NCI-H1048 (cell line): ENCODE measurements at regions not wholly inside any gene's neighbourhood (a gene's known extent, or its start where the extent isn't known, plus 50 kb on each side); places are given as distances from the start of the nearest gene placed in this dataset.

ENCODE experiments used
- DNase-seq: peaks from one replicate; lab custom pipeline; 2025; lab: John Stamatoyannopoulos, UW

- no peak for DNase-seq
Measured at GRCh38 chr2:145595296-145595695, 1075.4 kb upstream of the ZEB2 start.

- no peak for DNase-seq
Measured at GRCh38 chr2:145593991-145594614, 1074.2 kb upstream of the ZEB2 start.

- no peak for DNase-seq
Measured at GRCh38 chr2:145593280-145593679, 1073.4 kb upstream of the ZEB2 start.

GRCh38 chr2:145592361-145592760 lies 1072.4 kb upstream of the ZEB2 start:
- no peak for DNase-seq

GRCh38 chr2:145591109-145591809 lies 1071.3 kb upstream of the ZEB2 start:
- no peak for DNase-seq

- DNase-seq, result no peak
Measured at GRCh38 chr2:145587922-145588321, 1068.0 kb upstream of the ZEB2 start.

GRCh38 chr2:145584353-145584752 lies 1064.4 kb upstream of the ZEB2 start:
- DNase-seq, result no peak

GRCh38 chr2:145573608-145574007 lies 1053.7 kb upstream of the ZEB2 start:
- DNase-seq, result no peak

- no peak for DNase-seq
Measured at GRCh38 chr2:145572238-145572637, 1052.3 kb upstream of the ZEB2 start.

- DNase-seq, result no peak
Measured at GRCh38 chr2:145569108-145569507, 1049.2 kb upstream of the ZEB2 start.

- no peak for DNase-seq
Measured at GRCh38 chr2:145563741-145564615, 1044.1 kb upstream of the ZEB2 start.

- no peak for DNase-seq
Measured at GRCh38 chr2:145561152-145561551, 1041.2 kb upstream of the ZEB2 start.

GRCh38 chr2:145558617-145559350 lies 1038.9 kb upstream of the ZEB2 start:
- no peak for DNase-seq

- DNase-seq, result no peak
Measured at GRCh38 chr2:145555360-145555759, 1035.4 kb upstream of the ZEB2 start.

GRCh38 chr2:145551686-145552085 lies 1031.8 kb upstream of the ZEB2 start:
- peak; percentile 80 for DNase-seq

- DNase-seq, result no peak
Measured at GRCh38 chr2:145548479-145548878, 1028.6 kb upstream of the ZEB2 start.

GRCh38 chr2:145547620-145548019 lies 1027.7 kb upstream of the ZEB2 start:
- DNase-seq, result no peak

GRCh38 chr2:145546091-145546490 lies 1026.2 kb upstream of the ZEB2 start:
- DNase-seq, result no peak

- DNase-seq, result no peak
Measured at GRCh38 chr2:145543856-145544255, 1023.9 kb upstream of the ZEB2 start.

- DNase-seq, result no peak
Measured at GRCh38 chr2:145543155-145543554, 1023.2 kb upstream of the ZEB2 start.

GRCh38 chr2:145541028-145541427 lies 1021.1 kb upstream of the ZEB2 start:
- no peak for DNase-seq

GRCh38 chr2:145538661-145539350 lies 1018.9 kb upstream of the ZEB2 start:
- no peak for DNase-seq
